HCT116 (cell line): ENCODE measurements at regions not wholly inside any gene's neighbourhood (a gene's known extent, or its start where the extent isn't known, plus 50 kb on each side); places are given as distances from the start of the nearest gene placed in this dataset.

Experiments used
- ATAC-seq: fragments of 200-7000 bp; cut with Tn5 transposase; 2 replicates; pipeline ENCODE4 v1.9.1; 2020; ENCODE audit warnings: mild to moderate bottlenecking, moderate library complexity
- BruUV-seq: library from RNA; stranded (reverse); fragments of 400-500 nt; replicated peaks from 2 replicates; lab custom pipeline; 2021; lab: Mats Ljungman, UMichigan
- CTCF ChIA-PET: fragments of 300-600 bp; sonication (Branson Sonifier 250); formaldehyde crosslinking; loops from one replicate; lab custom pipeline; 2021; ENCODE audit warnings: antibody characterized with exemption; lab: Charles Lee
- POLR2A ChIA-PET: fragments of 300-600, 350-600 bp; sonication (Branson Sonifier 250); formaldehyde crosslinking; loops from one replicate; lab custom pipeline; 2021; ENCODE audit warnings: antibody characterized with exemption; lab: Charles Lee
- RAD21 ChIA-PET, 2 experiments: fragments of 300-600 bp; sonication (Branson Sonifier 250); formaldehyde crosslinking; loops; one replicate each; lab custom pipeline; 2023; ENCODE audit warnings: low total read pairs in 2 of 2; ENCODE audit not compliant: uncharacterized antibody in 2 of 2, unreplicated experiment in 2 of 2, low non-redundant PET in 1 of 2; lab: Charles Lee
- DNase-seq: peaks from one replicate; pipeline ENCODE4 v3.0.0-alpha.2; 2010; ENCODE audit warnings: low read depth, low spot score
- H2AFZ ChIP-seq: fragments of 200-600 bp; shearing (Covaris generic), sonication (generic); 2 replicates; pipeline ENCODE4 v1.6.1; 2017; ENCODE audit warnings: low read depth, mixed run types, mixed read lengths, antibody characterized with exemption, low read length; ENCODE audit not compliant: poor library complexity, severe bottlenecking
- H3K27ac ChIP-seq: 2 replicates; pipeline ENCODE4 v1.5.1; 2012; ENCODE audit warnings: low read depth, low read length
- H3K27me3 ChIP-seq: fragments of 200-600 bp; sonication (generic); 2 replicates; pipeline ENCODE4 v1.6.1; 2016; ENCODE audit warnings: mixed run types, low read length, mixed read lengths; ENCODE audit not compliant: insufficient read depth
- H3K36me3 ChIP-seq, 2 experiments: fragments of 200-500 bp in 1 of 2; fragments of 200-600 bp in 1 of 2; sonication (Bioruptor generic) in 1 of 2; sonication (generic) in 1 of 2; 2 replicates each; pipeline versions ENCODE4 v1.5.1 to v1.6.1; 2014 to 2016; ENCODE audit warnings: low read length in 2 of 2, inconsistent platforms in 1 of 2, mixed read lengths in 1 of 2, mixed run types in 1 of 2; ENCODE audit not compliant: insufficient read depth in 2 of 2, control insufficient read depth in 1 of 2
- H3K4me1 ChIP-seq, 2 experiments: fragments of 200-600 bp in 1 of 2; sonication (generic) in 1 of 2; 2 replicates each; pipeline versions ENCODE4 v1.5.1 to v1.6.1; 2012 to 2017; ENCODE audit warnings: low read length in 2 of 2, inconsistent platforms in 1 of 2, mild to moderate bottlenecking in 1 of 2, mixed read lengths in 1 of 2, mixed run types in 1 of 2, moderate library complexity in 1 of 2; ENCODE audit not compliant: insufficient read depth in 2 of 2, control insufficient read depth in 1 of 2
- H3K4me2 ChIP-seq: fragments of 200-600 bp; sonication (generic); 2 replicates; pipeline ENCODE4 v1.6.1; 2017; ENCODE audit warnings: mixed run types, low read length, mixed read lengths
- H3K4me3 ChIP-seq, 2 experiments: fragments of 200-600 bp in 1 of 2; sonication (generic) in 1 of 2; replicated peaks in 1 of 2; 2 replicates each; pipeline ENCODE4 v1.5.1; 2011 to 2016; ENCODE audit warnings: low read length in 2 of 2, control low read depth in 1 of 2, low read depth in 1 of 2, mild to moderate bottlenecking in 1 of 2, mixed read lengths in 1 of 2, mixed run types in 1 of 2
- H3K79me2 ChIP-seq: fragments of 200-600 bp; sonication (generic); 2 replicates; pipeline ENCODE4 v1.6.1; 2017; ENCODE audit warnings: mild to moderate bottlenecking, mixed run types, low read length, moderate library complexity, mixed read lengths; ENCODE audit not compliant: insufficient read depth
- H3K9ac ChIP-seq: fragments of 200-600 bp; sonication (generic); 2 replicates; pipeline ENCODE4 v1.6.1; 2016; ENCODE audit warnings: low read length, mixed read lengths
- H3K9me2 ChIP-seq: fragments of 200-600 bp; sonication (generic), shearing (Covaris generic); 2 replicates; pipeline ENCODE4 v1.6.1; 2017; ENCODE audit warnings: mixed run types, mild to moderate bottlenecking, moderate library complexity; ENCODE audit not compliant: insufficient read depth
- H3K9me3 ChIP-seq, 2 experiments: fragments of 200-500 bp in 1 of 2; fragments of 200-600 bp in 1 of 2; sonication (Bioruptor generic) in 1 of 2; sonication (generic) in 1 of 2; 2 replicates each; pipeline ENCODE4 v1.6.1; 2014 to 2017; ENCODE audit warnings: low read length in 2 of 2, mixed read lengths in 2 of 2, inconsistent platforms in 1 of 2, low read depth in 1 of 2, mild to moderate bottlenecking in 1 of 2, mixed run types in 1 of 2, moderate library complexity in 1 of 2; ENCODE audit not compliant: control insufficient read depth in 1 of 2, insufficient read depth in 1 of 2
- H4K20me1 ChIP-seq: fragments of 200-600 bp; sonication (generic), shearing (Covaris generic); 2 replicates; pipeline ENCODE4 v1.6.1; 2017; ENCODE audit warnings: mixed run types, mild to moderate bottlenecking, moderate library complexity; ENCODE audit not compliant: insufficient read depth
- CBX3 ChIP-seq: IDR thresholded peaks from 2 replicates; pipeline ENCODE4 v1.6.1; 2012; ENCODE audit warnings: low read depth
- EGR1 ChIP-seq: IDR thresholded peaks from 2 replicates; pipeline ENCODE4 v1.6.1; 2012; ENCODE audit warnings: low read depth
- EZH2 ChIP-seq: fragments of 200-600 bp; sonication (generic); IDR thresholded peaks from 2 replicates; pipeline ENCODE4 v1.6.1; 2017; ENCODE audit warnings: antibody characterized with exemption, mixed run types
- FOSL1 ChIP-seq: IDR thresholded peaks from 2 replicates; pipeline ENCODE4 v1.6.1; 2012; ENCODE audit warnings: low read depth
- JUND ChIP-seq: IDR thresholded peaks from 2 replicates; pipeline ENCODE4 v1.6.1; 2012
- RAD21 ChIP-seq: IDR thresholded peaks from 2 replicates; pipeline ENCODE4 v1.6.1; 2012; ENCODE audit warnings: low read depth, mild to moderate bottlenecking
- SIN3A ChIP-seq: IDR thresholded peaks from 2 replicates; pipeline ENCODE4 v1.6.1; 2012; ENCODE audit warnings: low read depth
- SRF ChIP-seq: IDR thresholded peaks from 2 replicates; pipeline ENCODE4 v1.6.1; 2012; ENCODE audit warnings: low read depth
- ZFX ChIP-seq: fragments of 450-650 bp; IDR thresholded peaks from 2 replicates; pipeline ENCODE4 v1.6.1; 2017
- ZNF274 ChIP-seq: fragments of 200-500 bp; sonication (Bioruptor generic); IDR thresholded peaks from 2 replicates; pipeline ENCODE4 v1.6.1; 2014; ENCODE audit warnings: mild to moderate bottlenecking, low read depth, low read length, inconsistent platforms
- intact Hi-C: fragments of 100-400 bp; cut with micrococcal nuclease; formaldehyde crosslinking; loops from 2 replicates; pipeline ENCODE4 v1.10.0; 2022
- TF ChIP-seq, protein P1 (sequence below): IDR thresholded peaks from 2 replicates; pipeline ENCODE4 v1.6.1; 2012; ENCODE audit warnings: low read depth
- TF ChIP-seq, protein P2 (sequence below): IDR thresholded peaks from 2 replicates; pipeline ENCODE4 v1.6.1; 2012
- TF ChIP-seq, protein P3 (sequence below), 3 experiments: fragments of 200-600 bp in 1 of 3; sonication (generic) in 1 of 3; IDR thresholded peaks in 2 of 3; conservative IDR thresholded peaks in 1 of 3; 2 replicates each; pipeline ENCODE4 v1.5.1; 2012 to 2017; ENCODE audit warnings: low read depth in 2 of 3, low read length in 2 of 3, antibody characterized with exemption in 1 of 3, borderline replicate concordance in 1 of 3, control low read depth in 1 of 3, mild to moderate bottlenecking in 1 of 3, mixed read lengths in 1 of 3, mixed run types in 1 of 3, moderate library complexity in 1 of 3; ENCODE audit not compliant: insufficient read depth in 1 of 3

- no TSS peak for BruUV-seq
- Histone ChIP-seq H4K20me1 (no peaks in the 10 kb centered on the region), H3K9ac (no peak overlapping the region), H3K9me3 (peaks cover 3 to 8% of the 10 kb centered on the region in 2 experiments; a peak in 2 of 4 replicates), H3K4me1 (peaks cover 2 to 5% of the 10 kb centered on the region in 2 experiments; a peak in 2 of 4 replicates), H3K27ac (no peak overlapping the region), H3K4me3 (no peak overlapping the region), H3K4me2 (no peak overlapping the region), H3K79me2 (no peaks in the 10 kb centered on the region), H3K27me3 (no peaks in the 10 kb centered on the region), H3K36me3 (no peaks in the 10 kb centered on the region), H3K9me2 (no peaks in the 10 kb centered on the region), H2AFZ (no peak overlapping the region)
- ChIA-PET RAD21 (no interaction called here), CTCF (no interaction called here), POLR2A (no interaction called here)
- DNase-seq (no peak), ATAC-seq (no peak)
- intact Hi-C loops = no loop called here
- TF ChIP-seq EGR1 (no peak), CBX3 (no peak), SRF (no peak), EZH2 (no peak)
- TF ChIP-seq, protein P1, sequence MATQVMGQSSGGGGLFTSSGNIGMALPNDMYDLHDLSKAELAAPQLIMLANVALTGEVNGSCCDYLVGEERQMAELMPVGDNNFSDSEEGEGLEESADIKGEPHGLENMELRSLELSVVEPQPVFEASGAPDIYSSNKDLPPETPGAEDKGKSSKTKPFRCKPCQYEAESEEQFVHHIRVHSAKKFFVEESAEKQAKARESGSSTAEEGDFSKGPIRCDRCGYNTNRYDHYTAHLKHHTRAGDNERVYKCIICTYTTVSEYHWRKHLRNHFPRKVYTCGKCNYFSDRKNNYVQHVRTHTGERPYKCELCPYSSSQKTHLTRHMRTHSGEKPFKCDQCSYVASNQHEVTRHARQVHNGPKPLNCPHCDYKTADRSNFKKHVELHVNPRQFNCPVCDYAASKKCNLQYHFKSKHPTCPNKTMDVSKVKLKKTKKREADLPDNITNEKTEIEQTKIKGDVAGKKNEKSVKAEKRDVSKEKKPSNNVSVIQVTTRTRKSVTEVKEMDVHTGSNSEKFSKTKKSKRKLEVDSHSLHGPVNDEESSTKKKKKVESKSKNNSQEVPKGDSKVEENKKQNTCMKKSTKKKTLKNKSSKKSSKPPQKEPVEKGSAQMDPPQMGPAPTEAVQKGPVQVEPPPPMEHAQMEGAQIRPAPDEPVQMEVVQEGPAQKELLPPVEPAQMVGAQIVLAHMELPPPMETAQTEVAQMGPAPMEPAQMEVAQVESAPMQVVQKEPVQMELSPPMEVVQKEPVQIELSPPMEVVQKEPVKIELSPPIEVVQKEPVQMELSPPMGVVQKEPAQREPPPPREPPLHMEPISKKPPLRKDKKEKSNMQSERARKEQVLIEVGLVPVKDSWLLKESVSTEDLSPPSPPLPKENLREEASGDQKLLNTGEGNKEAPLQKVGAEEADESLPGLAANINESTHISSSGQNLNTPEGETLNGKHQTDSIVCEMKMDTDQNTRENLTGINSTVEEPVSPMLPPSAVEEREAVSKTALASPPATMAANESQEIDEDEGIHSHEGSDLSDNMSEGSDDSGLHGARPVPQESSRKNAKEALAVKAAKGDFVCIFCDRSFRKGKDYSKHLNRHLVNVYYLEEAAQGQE = no peak
These were observed 92.3 kb upstream of the TJP1 start for GRCh38 chr15:29914511-29914926.

DNA sequence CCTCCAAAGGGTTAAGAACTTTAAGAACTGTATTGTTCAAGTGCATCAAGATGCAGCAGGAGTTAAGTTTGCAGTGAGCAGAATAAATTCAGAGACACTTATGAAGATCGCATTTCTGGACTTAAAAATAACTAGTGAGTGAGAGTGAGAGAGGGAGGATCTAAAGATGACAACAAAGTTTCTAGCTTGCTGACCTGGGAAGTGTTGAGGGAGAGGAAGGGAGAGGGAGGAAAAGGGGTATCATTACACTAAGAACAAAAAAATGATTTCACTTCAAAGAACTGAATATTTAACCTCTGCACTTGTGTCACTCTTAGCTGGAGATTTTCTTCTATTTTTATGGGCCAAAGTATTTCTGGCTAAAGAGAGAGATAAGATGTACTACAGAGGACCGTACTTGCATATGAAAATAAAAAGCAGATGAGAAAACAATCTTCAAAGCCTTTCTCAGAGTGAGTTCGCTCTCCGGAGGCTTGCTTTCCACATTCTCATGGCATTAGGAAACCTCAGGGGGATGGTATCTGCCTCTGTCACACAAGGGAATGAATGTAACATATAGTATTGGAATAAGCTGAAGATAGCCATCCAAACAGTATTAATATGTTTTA lies 91.4 kb upstream of the TJP1 start:
- H3K9me2 ChIP-seq = no peaks in the 10 kb centered on the region
- no peak overlapping the region for H3K27ac ChIP-seq
- H3K27me3 ChIP-seq = no peaks in the 10 kb centered on the region
- no peaks in the 10 kb centered on the region for H3K4me1 ChIP-seq
- no peaks in the 10 kb centered on the region for H3K36me3 ChIP-seq
- ChIA-PET RAD21 (no interaction called here), POLR2A (no interaction called here), CTCF (no interaction called here)
- DNase-seq (no peak), ATAC-seq (no peak)
- no peaks in the 10 kb centered on the region for H4K20me1 ChIP-seq
- H3K9me3 ChIP-seq = peaks cover 3 to 8% of the 10 kb centered on the region in 2 experiments; a peak in 2 of 4 replicates
- intact Hi-C loops = no loop called here
- BruUV-seq = no TSS peak
- H3K4me2 ChIP-seq = no peak overlapping the region
- no peak overlapping the region for H3K4me3 ChIP-seq
- H2AFZ ChIP-seq = no peak overlapping the region
- H3K79me2 ChIP-seq = no peaks in the 10 kb centered on the region
- H3K9ac ChIP-seq = no peak overlapping the region
- TF ChIP-seq, protein P2, sequence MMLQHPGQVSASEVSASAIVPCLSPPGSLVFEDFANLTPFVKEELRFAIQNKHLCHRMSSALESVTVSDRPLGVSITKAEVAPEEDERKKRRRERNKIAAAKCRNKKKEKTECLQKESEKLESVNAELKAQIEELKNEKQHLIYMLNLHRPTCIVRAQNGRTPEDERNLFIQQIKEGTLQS = no peak
- TF ChIP-seq, protein P3, sequence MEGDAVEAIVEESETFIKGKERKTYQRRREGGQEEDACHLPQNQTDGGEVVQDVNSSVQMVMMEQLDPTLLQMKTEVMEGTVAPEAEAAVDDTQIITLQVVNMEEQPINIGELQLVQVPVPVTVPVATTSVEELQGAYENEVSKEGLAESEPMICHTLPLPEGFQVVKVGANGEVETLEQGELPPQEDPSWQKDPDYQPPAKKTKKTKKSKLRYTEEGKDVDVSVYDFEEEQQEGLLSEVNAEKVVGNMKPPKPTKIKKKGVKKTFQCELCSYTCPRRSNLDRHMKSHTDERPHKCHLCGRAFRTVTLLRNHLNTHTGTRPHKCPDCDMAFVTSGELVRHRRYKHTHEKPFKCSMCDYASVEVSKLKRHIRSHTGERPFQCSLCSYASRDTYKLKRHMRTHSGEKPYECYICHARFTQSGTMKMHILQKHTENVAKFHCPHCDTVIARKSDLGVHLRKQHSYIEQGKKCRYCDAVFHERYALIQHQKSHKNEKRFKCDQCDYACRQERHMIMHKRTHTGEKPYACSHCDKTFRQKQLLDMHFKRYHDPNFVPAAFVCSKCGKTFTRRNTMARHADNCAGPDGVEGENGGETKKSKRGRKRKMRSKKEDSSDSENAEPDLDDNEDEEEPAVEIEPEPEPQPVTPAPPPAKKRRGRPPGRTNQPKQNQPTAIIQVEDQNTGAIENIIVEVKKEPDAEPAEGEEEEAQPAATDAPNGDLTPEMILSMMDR (IDR thresholded peaks at IDR 0.05 in 2 of 3, conservative IDR thresholded peaks at IDR 0.05 in 1 of 3; ENCODE audit: borderline replicate concordance in 1 of 3, insufficient read depth in 1 of 3, low read depth in 2 of 3, low read length in 2 of 3) = no peak
- TF ChIP-seq RAD21 = no peak
- TF ChIP-seq SIN3A = no peak
- TF ChIP-seq JUND = no peak
- TF ChIP-seq ZNF274 = no peak
- TF ChIP-seq FOSL1 = no peak
- TF ChIP-seq ZFX = no peak
- TF ChIP-seq EGR1 = no peak
- TF ChIP-seq EZH2 = no peak
